Lung microvascular endothelial cell (primary cell): ENCODE measurements at regions not wholly inside any gene's neighbourhood (a gene's known extent, or its start where the extent isn't known, plus 50 kb on each side); places are given as distances from the start of the nearest gene placed in this dataset.

ENCODE experiments used
- DNase-seq, 2 donors: peaks; one replicate each; pipeline versions ENCODE4 v3.0.0 to v3.0.0-alpha.2; 2010; ENCODE audit warnings: low read depth in 2 of 2

DNA sequence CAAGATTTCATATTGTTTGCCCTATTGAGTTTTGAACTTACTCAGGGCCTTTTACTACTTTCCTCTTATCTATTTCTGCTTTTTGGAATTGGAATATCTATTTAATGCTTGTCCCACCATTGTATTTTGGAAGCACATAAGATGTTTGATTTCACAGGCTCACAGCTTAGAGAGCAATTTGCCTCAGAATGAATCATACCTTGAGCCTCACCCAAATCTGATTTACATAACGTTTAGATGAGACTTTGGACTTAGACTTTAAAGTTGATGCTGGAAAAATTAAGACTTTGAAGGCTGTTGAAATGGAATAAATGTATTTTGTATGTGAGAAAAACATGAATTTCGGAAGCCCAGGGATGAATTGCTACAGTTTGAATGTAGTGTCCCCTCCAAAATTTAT lies 458.9 kb downstream of the CNTN6 start:
- no peak for DNase-seq

DNA sequence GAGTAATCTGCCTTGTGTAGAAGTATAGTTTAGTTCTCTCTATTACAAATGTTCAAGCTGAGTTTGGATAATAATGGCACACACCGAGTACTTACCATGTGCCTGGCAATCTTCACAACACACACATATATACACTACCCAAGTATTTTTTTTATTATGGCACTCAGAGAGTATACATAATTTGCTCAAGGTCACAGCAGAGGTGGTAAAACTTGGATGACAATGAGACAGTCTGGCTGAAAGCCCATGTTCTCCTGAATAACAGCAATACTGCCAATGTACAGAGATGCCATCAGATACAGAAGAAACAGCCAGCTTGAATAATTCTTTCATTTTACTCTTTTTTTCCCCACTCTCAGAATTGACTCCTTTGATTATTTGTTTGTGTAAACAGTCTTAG lies 460.0 kb downstream of the CNTN6 start:
- no peak for DNase-seq

DNA sequence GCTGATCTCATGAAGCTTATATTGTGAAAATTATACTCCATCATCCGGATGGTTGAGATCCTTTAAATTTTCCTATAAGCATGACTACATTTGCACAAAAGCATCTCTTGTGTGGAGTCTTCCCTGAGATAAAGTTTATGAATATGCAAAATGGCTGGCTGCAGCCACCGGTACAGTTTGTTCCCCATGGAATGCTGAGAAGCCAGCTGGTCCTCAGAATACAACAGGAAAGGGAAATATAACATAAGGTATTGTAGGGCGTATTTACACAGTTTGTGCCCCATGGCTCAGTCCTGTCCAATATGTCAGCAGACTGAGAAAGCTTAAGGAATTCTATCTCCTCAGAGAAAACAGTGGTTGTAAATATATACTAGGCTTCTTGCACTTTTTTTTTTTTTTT lies 468.6 kb downstream of the CNTN6 start:
- no peak for DNase-seq

DNA sequence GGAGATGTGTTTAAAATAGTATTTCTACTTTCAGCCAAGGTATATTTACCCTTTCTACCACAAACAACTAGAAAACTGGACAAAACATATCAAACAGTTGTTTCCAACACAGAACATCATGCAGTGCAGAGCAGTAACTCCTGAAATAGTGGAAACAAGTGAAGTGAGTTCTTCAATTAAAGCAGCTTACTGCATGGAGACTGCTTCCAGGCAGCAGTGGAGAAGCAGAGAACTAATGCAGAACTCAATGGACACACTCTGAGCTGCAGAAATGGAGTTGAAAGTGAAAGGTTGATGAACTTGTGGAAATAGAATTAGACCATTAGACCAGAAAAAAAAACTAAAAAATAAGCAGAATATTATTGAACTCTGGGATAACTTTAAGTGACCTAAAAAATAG lies 478.9 kb downstream of the CNTN6 start:
- no peak for DNase-seq

DNA sequence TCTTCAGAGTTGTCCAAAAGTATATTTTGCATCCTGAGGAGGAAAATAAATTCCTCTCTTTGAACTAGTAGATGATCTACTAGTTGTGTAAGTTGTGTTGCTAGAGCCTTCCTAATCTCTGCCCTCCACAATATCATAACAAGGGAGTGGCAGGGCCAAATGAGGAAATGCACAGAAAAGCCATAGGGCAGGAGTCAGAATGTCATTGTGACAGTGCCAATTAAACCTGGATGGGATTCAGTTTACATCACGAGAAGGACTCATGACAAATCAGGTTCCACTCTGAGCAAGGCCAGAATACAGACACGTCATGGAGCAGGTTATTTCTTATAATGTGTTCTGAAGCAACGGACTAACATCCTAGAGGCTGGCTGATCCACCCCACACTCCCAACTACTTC lies 483.2 kb downstream of the CNTN6 start:
- DNase-seq = no peak

DNA sequence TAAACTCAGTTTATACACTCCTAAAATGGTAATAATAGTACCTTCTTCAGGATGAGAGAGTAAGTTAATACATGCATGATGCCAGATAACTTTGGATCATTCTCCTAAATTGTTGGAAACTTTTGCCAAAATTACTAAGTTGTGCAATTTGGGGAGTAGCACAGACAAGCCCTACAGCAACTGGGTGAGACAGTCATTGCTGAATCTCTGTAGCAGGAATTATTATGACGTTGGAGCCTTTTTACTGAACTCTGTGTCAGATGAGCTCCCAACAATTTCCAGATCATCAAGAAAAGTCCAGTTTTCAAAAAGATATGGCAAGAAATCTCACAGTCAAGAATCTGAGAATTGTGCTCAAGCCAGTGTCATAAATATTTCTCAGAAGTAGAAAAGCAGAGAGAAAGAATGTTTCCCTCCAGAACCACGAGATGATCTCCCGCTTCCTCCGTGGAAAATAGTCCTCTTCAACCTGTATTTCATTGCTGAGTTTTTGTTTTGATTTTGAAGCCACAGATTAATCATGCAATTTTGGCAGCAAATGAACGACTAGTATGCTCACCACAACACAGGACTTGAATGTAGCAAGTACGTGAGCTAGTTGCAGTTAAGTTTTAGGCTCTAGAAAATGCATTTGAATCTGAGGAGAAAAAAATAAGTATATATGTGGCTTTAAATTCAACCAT lies 485.4 kb downstream of the CNTN6 start:
- DNase-seq = no peak

DNA sequence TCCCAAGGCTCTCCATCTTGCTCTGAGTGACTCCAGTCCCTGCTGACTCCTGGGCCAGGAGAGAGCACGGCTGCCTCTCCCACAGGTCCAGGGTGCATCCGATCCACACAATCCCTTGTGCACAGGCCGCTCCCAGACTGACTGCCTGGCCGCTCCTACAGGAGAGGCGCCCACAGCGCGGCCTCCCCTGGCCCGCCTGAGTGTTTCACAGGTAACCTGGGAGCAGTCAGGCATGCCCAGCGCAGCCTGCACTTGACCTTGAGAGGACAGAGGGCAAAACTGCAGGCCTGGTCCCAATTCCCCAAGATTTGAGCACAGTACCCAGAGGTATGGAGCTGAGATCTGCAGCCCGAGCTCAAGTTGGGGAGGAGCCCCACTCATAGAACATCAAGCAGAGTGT lies 490.2 kb downstream of the CNTN6 start:
- no peak for DNase-seq

DNA sequence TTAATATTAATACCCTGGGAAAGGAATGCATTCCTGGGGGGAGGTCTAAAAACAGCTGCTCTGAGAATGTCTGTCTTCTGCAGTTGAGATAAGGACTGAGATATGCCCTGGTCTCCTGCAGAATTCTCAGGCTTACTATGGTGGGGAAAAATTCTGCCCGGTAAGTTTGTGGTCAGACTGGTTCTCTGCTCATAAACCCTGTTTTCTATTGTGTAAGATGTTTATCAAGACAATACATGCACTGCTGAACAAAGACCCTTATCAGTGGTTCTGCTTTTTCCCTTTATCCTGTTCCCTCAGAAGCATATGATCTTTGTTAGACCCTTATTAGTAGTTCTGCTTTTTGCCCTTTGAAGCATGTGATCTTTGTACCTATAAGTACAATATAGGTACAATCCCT lies 494.6 kb downstream of the CNTN6 start:
- DNase-seq = no peak

DNA sequence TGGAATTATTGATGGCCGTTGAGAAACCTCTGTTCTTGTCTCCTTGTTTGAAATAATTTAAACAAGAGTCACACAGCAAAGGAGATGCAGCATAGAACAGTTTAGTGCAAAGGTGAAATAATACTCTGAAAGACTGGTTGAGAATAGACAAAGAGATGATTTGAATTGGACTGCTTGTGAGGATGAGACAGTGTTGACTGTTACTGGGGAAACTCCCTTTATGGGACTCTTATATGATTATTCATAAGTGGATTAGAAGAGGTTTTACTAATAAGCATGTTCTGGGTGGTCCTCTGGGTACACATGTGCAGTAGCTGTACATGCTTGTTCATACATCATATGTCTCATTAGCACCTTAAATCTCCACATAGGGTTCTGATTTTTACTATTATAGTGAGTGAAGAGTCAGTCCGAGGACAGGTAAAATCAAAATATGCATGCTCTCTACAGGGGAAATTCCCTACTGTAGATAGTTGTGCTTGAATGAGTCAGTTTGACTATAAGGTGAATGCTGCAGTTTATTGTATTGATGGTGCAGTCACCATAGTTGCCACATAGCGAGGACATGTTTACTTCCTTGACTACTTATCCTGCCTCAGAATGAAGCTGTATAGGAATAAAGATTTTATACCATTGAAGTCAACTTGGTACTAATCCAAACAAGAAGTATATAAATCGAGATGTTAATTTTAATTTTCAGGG lies 498.7 kb downstream of the CNTN6 start:
- no peak for DNase-seq

DNA sequence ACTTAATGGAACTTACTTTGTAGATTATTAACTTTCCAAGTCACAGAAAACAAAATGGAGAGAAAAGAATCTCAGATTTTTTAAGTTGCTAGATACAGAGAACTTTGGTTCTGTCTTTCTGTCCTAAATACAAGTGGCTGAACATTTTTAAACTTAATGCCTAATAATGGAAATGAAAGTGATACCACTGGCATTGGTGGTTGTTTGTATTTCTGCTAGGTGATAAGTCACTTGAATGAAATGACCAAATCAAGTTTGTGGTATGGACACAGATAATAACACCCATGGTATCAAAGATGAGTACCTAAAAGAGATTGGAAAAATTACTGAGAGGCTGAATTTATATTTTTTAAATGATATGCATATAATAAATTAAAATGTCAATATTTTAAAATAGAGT lies 502.1 kb downstream of the CNTN6 start:
- DNase-seq = no peak

DNA sequence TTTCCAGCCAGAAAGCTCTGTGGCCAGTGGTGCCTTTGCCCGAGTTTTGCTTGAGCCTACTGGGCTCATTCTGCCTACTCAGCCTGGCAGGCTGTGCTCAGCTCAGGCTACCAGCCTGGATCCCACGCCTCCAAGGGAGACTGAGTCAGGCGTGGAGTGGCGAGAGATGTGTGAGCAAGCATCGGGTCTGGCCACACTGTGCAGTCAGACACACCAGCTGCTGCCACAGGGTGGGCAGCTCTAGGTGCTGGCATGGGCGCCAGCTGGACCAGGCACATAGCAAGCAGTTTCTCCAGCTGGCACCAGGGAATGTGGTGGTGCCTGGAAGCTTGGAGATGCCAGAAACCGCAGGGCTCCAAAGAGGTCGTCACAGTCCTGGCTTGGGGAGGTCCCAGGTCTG lies 498.5 kb upstream of the CNTN4 start:
- no peak for DNase-seq

DNA sequence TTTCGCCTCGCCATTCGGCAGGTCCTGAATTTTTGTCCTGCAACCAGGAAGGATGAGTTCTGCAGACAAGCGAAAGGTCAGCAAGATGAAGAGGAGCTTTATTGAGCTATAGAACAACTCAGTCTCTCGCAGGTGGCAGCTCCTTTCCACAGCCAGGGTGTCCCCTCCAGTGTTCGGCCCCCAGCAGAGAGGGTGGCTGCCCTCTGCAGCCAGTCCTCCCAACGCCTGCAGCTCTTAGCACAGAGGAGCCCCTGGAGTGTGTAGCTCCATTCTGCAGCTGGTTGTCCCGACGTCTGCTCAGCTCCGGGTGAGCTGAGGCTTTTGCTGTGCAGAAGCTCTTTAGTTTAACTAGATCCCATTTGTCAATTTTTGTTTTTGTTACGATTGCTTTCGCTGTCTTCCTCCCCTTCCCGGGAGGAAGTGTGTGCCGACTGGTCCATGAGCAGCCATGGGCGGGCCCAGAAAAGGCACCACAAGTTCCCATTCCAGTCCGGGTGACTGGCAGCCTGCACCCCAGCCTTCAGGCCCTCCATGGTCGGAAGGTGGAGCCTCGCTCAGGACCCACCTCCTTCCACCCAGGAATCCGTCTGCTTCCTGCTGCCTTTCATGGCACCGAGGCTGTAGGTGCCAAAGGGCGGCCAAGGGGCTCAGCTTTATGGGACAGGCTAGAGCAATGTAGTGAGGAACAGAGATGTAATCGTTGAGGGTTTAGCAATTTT lies 497.8 kb upstream of the CNTN4 start:
- no peak for DNase-seq

DNA sequence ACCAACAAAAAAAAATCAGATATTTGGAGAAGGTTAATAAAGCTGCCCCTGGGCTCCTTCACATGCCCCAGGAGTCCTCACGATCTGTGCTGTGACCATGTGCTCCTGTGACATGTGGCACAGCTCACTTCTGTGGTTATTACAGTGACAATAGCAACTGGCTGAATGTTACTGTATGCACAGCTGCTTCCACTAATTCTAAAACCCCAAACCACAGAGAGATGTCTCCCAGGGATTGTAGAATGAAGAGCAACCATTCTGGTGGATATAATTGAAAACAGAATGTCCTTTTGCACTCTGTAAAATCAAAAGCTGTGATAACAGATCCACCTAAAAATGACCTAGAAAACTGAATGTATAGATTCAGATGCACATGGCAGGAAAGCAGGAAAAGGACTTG lies 489.2 kb upstream of the CNTN4 start:
- no peak for DNase-seq

DNA sequence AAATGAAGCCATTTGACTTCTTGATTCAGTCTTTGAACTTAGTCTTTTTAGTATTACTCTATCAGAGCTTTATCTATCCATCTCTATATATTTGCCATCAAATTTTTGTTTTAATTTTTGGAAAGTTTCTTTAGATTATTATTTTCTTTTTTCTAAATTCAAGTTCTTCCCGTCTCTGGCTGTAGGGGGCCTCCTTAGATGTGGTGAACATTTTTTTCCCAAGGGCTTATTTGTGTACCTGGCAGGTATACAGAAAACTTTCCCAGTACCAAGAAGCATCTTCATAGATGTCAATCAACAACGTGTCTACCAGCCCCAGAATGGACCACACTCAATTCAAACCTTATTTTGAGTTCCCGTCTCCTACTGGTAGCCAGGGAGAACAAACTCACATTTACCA lies 486.8 kb upstream of the CNTN4 start:
- DNase-seq = no peak

DNA sequence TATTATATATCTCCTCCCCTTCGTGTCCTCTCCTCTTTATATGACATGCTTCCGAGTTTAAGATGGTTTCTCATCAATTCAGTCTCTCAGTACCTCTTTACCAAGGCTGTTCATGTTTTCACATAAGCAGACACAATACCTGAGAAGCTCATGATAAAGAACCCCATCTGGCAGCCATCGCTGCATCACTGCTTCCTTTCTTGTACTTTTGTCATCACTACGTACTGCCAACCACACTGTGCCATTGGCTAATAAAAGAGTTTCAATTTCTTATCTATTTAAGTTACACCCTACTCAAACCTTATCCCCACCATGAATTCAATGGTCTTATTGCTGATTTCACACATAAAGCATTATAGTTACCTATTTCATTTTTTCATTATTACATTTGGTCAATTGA lies 484.7 kb upstream of the CNTN4 start:
- no peak for DNase-seq

DNA sequence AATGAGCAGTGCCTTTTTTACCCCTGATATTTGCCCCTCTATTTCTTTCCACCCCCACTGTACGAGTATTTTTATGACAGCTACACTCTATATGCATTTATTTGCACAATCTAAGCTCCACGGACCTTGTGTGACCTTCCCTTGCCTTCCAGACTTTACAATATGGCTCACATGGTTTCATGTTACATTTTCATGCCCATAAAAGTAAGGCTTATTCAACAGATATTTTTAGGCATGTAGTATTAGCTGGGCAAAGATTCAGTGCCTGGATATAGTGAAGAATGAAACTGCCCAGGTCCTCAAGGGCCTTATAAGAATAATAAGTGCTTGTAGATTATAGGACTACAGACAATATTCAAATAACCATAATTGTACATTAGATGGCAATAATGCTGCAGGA lies 481.9 kb upstream of the CNTN4 start:
- DNase-seq = no peak

DNA sequence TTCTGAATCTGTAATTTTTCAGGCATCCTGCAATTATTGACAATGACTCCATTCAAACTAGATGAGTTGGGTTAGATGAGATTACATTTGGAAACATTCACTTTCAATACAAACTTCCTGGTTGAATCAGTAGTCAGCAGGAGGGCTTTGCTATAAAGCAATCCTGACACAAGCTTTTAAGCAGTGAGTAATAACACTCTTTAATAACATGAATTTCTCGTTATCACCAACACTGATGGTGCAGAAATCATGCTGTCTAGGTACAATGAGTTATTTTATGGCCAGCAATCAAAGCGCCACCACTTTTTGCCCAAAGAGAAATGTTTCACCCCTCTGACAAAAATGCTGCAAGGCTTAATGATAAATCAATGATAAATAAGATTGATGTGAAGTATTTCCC lies 474.8 kb upstream of the CNTN4 start:
- no peak for DNase-seq

DNA sequence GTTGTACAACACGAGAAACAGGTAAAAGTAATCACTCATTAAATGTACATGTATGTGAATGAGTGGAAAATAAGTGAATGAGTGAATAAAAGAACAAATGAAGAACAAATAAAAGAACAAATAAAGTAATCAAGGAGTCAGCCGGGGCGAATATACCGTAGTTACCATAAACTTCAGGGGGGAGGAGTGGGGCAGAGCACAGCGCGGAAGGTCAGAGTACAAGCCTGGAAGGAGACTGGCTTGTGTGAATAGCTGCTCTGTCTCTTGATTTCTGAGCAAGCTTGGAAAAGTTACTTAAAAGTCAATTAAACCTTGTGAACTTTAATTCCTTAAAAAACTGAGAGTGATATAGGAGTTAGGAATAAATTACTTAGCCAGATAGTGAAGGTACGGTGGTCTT lies 466.5 kb upstream of the CNTN4 start:
- no peak for DNase-seq

DNA sequence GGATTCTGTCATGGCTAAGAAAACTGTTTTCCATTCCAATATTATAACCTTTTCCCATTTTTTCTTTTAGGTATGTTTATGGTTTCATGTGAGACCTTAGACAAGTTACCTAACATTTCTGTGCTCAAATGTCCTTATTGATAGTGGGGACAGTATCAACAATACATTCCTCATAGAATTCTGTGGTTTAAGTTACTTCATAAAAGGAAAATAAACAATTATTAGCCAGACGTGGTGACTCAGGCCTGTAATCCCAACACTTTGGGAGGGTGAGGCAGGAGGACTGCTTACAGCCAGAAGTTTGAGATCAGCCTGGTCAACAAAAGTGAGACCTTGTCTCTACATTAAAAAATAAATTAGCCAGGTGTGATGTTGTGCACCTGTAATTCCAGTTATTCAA lies 436.8 kb upstream of the CNTN4 start:
- no peak for DNase-seq

DNA sequence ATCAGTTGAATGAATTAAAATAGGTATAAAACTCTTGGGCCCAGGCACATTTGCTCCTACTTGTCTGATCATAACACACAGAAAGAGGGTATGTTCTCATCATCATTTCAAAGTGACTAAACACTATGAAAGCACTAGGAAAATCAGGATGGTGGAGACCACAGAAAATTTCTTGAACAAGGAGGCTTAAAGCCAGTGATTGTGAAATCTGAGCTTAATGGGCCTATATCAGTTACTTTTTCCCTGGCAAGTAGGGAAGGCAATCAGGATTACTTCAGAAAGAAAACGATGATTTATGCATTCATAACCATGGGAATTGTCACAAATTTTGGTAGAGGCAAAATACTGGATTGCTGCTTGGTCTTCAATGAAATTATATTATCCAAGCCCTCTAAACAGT lies 434.4 kb upstream of the CNTN4 start:
- DNase-seq = no peak

DNA sequence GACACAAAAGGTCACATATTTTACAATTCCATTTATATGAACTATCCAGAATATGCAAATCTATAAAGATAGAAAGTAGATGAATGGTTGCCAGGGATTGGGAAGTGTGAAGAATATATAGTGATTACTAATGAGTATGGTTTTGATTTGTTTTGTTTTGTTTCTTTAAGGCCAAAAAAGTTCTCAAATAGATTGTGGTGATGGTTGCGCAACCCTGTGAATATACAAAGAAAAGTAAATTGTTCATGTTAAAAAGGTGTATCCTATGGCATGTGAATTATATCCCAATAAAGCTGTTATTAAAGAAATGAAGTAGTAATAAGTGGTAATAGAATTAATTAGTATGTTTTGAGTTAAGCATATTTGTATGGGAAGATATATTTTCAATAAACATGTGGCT lies 431.8 kb upstream of the CNTN4 start:
- DNase-seq = no peak

DNA sequence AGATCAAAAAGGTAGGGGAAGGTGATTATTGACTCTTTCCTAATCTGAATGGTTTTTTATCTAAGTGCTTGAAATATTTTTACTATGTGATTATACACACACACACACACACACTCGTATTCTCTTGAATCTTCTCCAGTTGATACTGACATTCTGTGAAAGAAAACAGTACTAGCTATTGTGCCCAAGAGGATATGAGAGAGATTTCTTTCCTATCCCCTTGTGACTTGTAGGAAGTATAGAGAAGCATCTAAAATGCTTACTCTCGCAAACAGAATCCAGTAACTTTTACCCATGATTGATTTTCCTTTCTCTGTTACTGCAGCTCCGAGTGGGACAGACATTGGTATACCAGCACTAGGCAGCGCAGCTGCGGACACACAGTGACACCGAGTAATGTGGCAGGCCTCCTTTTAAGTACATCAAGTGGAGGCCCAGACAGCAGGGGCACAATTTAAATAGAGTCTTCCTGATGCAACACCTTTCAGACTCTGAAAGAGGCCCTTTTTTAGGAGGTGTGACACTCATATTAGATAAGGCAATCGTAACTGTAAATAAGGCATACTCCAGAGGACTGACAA lies 421.0 kb upstream of the CNTN4 start:
- DNase-seq = no peak

DNA sequence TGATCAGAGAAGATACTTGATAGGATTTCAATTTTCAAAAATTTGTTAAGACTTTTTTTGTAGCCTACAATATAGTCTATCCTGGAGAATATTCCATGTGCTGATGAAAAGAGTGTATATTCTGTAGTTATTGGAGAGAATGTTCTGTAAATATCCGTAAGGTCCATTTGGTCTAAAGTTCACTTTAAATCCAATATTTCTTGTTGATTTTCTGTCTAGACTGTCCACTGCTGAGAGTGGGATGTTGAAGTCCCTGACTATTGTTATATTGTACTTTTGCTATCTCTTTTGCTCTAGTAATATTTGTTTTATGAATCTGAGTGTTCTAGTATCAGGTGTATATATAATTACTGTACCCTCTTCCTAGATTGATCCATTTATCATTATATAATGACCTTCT lies 406.2 kb upstream of the CNTN4 start:
- no peak for DNase-seq
